Caco-2 (cell line): ENCODE measurements at regions not wholly inside any gene's neighbourhood (a gene's known extent, or its start where the extent isn't known, plus 50 kb on each side); places are given as distances from the start of the nearest gene placed in this dataset.

Experiments used
- BruUV-seq: library from RNA; stranded (reverse); fragments of 400-500 nt; replicated peaks from 2 replicates; lab custom pipeline; 2021; lab: Mats Ljungman, UMichigan
- CTCF ChIA-PET: fragments of 300-600 bp; sonication (Branson Sonifier 250); formaldehyde crosslinking; loops from one replicate; lab custom pipeline; 2022; ENCODE audit warnings: antibody characterized with exemption; lab: Charles Lee
- POLR2A ChIA-PET: fragments of 300-600 bp; sonication (Branson Sonifier 250); formaldehyde crosslinking; loops from one replicate; lab custom pipeline; 2022; ENCODE audit warnings: antibody characterized with exemption; lab: Charles Lee
- DNase-seq, 2 experiments: peaks; one replicate each; pipeline versions ENCODE4 v3.0.0 to v3.0.0-alpha.2; 2020 to 2022
- H3K27me3 ChIP-seq: replicated peaks from 2 replicates; pipeline ENCODE4 v1.6.0; 2011; ENCODE audit warnings: low read length; ENCODE audit not compliant: control insufficient read depth, insufficient read depth
- H3K36me3 ChIP-seq: 2 replicates; pipeline ENCODE4 v1.5.1; 2011; ENCODE audit warnings: low read length; ENCODE audit not compliant: control insufficient read depth, insufficient read depth
- H3K4me1 ChIP-seq: fragments of 250-450 bp; sonication (Bioruptor Pico); 2 replicates; pipeline ENCODE4 v1.5.1; 2020; ENCODE audit warnings: mild to moderate bottlenecking
- H3K4me3 ChIP-seq: 2 replicates; pipeline ENCODE4 v1.5.1; 2011; ENCODE audit warnings: low read depth, mild to moderate bottlenecking, control low read depth, low read length
- H3K9me3 ChIP-seq: fragments of 250-450 bp; sonication (Bioruptor Pico); 2 replicates; pipeline ENCODE4 v1.5.1; 2020; ENCODE audit warnings: mild to moderate bottlenecking, moderate library complexity
- H3K27ac Mint-ChIP-seq: one replicate; pipeline ENCODE4 v1.8.0; 2022; ENCODE audit warnings: mixed read lengths; ENCODE audit not compliant: unreplicated experiment
- H3K27me3 Mint-ChIP-seq: one replicate; pipeline ENCODE4 v1.8.0; 2022; ENCODE audit warnings: mixed read lengths; ENCODE audit not compliant: insufficient read depth, unreplicated experiment
- H3K36me3 Mint-ChIP-seq: one replicate; pipeline ENCODE4 v1.8.0; 2022; ENCODE audit warnings: mild to moderate bottlenecking, mixed read lengths; ENCODE audit not compliant: insufficient read depth, unreplicated experiment
- H3K4me1 Mint-ChIP-seq: one replicate; pipeline ENCODE4 v1.8.0; 2022; ENCODE audit warnings: low read depth, mixed read lengths; ENCODE audit not compliant: unreplicated experiment
- H3K4me3 Mint-ChIP-seq: one replicate; pipeline ENCODE4 v1.8.0; 2022; ENCODE audit warnings: mild to moderate bottlenecking, moderate library complexity, mixed read lengths; ENCODE audit not compliant: unreplicated experiment
- H3K9me3 Mint-ChIP-seq: one replicate; pipeline ENCODE4 v1.8.0; 2022; ENCODE audit warnings: mixed read lengths; ENCODE audit not compliant: unreplicated experiment
- CTCF ChIP-seq, 2 experiments: fragments of 200-600 bp in 1 of 2; IDR thresholded peaks; 1 replicate in 1 of 2; 2 replicates in 1 of 2; pipeline versions ENCODE4 v1.5.1 to v1.8.0; 2011 to 2022; ENCODE audit warnings: antibody characterized with exemption in 1 of 2, control low read depth in 1 of 2, inconsistent platforms in 1 of 2, low read depth in 1 of 2, low read length in 1 of 2, mild to moderate bottlenecking in 1 of 2, moderate library complexity in 1 of 2; ENCODE audit not compliant: insufficient read depth in 1 of 2, severe bottlenecking in 1 of 2, unreplicated experiment in 1 of 2
- intact Hi-C: fragments of 100-400 bp; cut with micrococcal nuclease; formaldehyde crosslinking; loops from one replicate; pipeline ENCODE4 v1.10.0; 2022; ENCODE audit not compliant: unreplicated experiment

GRCh38 chr14:89626233-89626806, 209.3 kb upstream of the FOXN3 start:
- H3K4me1 Mint-ChIP-seq: peaks cover 15% of the 10 kb centered on the region
- H3K36me3 Mint-ChIP-seq: no peaks in the 10 kb centered on the region
- no peak for TF ChIP-seq CTCF (IDR thresholded peaks at IDR 0.05; ENCODE audit: insufficient read depth in 1 of 2, low read depth in 1 of 2, low read length in 1 of 2, severe bottlenecking in 1 of 2, unreplicated experiment in 1 of 2)
- H3K36me3 ChIP-seq: no peaks in the 10 kb centered on the region
- no peak overlapping the region for H3K4me3 ChIP-seq
- H3K4me3 Mint-ChIP-seq: no peak overlapping the region
- no peaks in the 10 kb centered on the region for H3K4me1 ChIP-seq
- no peak overlapping the region for H3K27ac Mint-ChIP-seq
- peaks cover 9% of the 10 kb centered on the region for H3K9me3 Mint-ChIP-seq
- POLR2A ChIA-PET: no interaction called here
- no peak for DNase-seq
- no peaks in the 10 kb centered on the region for H3K9me3 ChIP-seq
- H3K27me3 ChIP-seq: no peaks in the 10 kb centered on the region
- intact Hi-C loops: no loop called here
- no peaks in the 10 kb centered on the region for H3K27me3 Mint-ChIP-seq
- BruUV-seq: no TSS peak
- CTCF ChIA-PET: no interaction called here

GRCh38 chr14:89625731-89626232, 208.7 kb upstream of the FOXN3 start:
- no peak for DNase-seq
- H3K4me3 ChIP-seq: no peak overlapping the region
- peaks cover 12% of the 10 kb centered on the region for H3K4me1 Mint-ChIP-seq
- H3K9me3 ChIP-seq: no peaks in the 10 kb centered on the region
- H3K27me3 ChIP-seq: no peaks in the 10 kb centered on the region
- no peaks in the 10 kb centered on the region for H3K36me3 Mint-ChIP-seq
- CTCF ChIA-PET: no interaction called here
- H3K9me3 Mint-ChIP-seq: peaks cover 9% of the 10 kb centered on the region
- no peaks in the 10 kb centered on the region for H3K36me3 ChIP-seq
- no TSS peak for BruUV-seq
- intact Hi-C loops: no loop called here
- no peaks in the 10 kb centered on the region for H3K4me1 ChIP-seq
- POLR2A ChIA-PET: no interaction called here
- no peak overlapping the region for H3K4me3 Mint-ChIP-seq
- no peak for TF ChIP-seq CTCF (IDR thresholded peaks at IDR 0.05; ENCODE audit: insufficient read depth in 1 of 2, low read depth in 1 of 2, low read length in 1 of 2, severe bottlenecking in 1 of 2, unreplicated experiment in 1 of 2)
- H3K27ac Mint-ChIP-seq: no peak overlapping the region
- H3K27me3 Mint-ChIP-seq: no peaks in the 10 kb centered on the region

- Mint-ChIP-seq H3K4me3 (no peak overlapping the region), H3K27me3 (no peaks in the 10 kb centered on the region), H3K4me1 (peaks cover 7% of the 10 kb centered on the region), H3K9me3 (peaks cover 9% of the 10 kb centered on the region), H3K27ac (no peak overlapping the region), H3K36me3 (no peaks in the 10 kb centered on the region)
- no peak for DNase-seq
- Histone ChIP-seq H3K9me3 (no peaks in the 10 kb centered on the region), H3K36me3 (no peaks in the 10 kb centered on the region), H3K4me3 (no peak overlapping the region), H3K4me1 (no peaks in the 10 kb centered on the region), H3K27me3 (no peaks in the 10 kb centered on the region)
- CTCF ChIA-PET: no interaction called here
- no TSS peak for BruUV-seq
- no peak for TF ChIP-seq CTCF (IDR thresholded peaks at IDR 0.05; ENCODE audit: insufficient read depth in 1 of 2, low read depth in 1 of 2, low read length in 1 of 2, severe bottlenecking in 1 of 2, unreplicated experiment in 1 of 2)
- POLR2A ChIA-PET: no interaction called here
- intact Hi-C loops: no loop called here
Measured at GRCh38 chr14:89625244-89625713, 208.2 kb upstream of the FOXN3 start.
